ENCODE measurements at regions not wholly inside any gene's neighbourhood (a gene's known extent, or its start where the extent isn't known, plus 50 kb on each side); places are given as distances from the start of the nearest gene placed in this dataset.

- ChIA-PET CTCF (no interaction called here), POLR2A (ENCODE audit: unreplicated experiment) (no interaction called here)
- H4K8ac ChIP-seq (ENCODE audit: low read depth in 2 of 2, low read length in 2 of 2), result no peak overlapping the region
- H3K36me3 ChIP-seq (ENCODE audit: control insufficient read depth, insufficient read depth, low read length), result peaks cover 3% of the 10 kb centered on the region; the same call in 1 of the 2 replicates
- H3K27me3 ChIP-seq (ENCODE audit: control insufficient read depth, insufficient read depth, low read length), result no peaks in the 10 kb centered on the region
- no peak overlapping the region for H4K5ac ChIP-seq (ENCODE audit: low read depth, low read length)
- ATAC-seq (ENCODE audit: low read depth) (no peak), DNase-seq (peak; percentile 8)
- no peak overlapping the region for H2BK120ac ChIP-seq (ENCODE audit: low read depth, low read length)
- no peak overlapping the region for H3K4me2 ChIP-seq (ENCODE audit: low read depth, low read length)
- H3K23ac ChIP-seq (ENCODE audit: low read depth, low read length), result no peak overlapping the region
- no peak overlapping the region for H3K4me3 ChIP-seq (ENCODE audit: insufficient read depth, low read depth, low read length)
- no peak overlapping the region for H2BK5ac ChIP-seq (ENCODE audit: low read depth, low read length, poor library complexity, severe bottlenecking)
- no peak overlapping the region for H3K27ac ChIP-seq (ENCODE audit: insufficient read depth, low read length)
- H3K79me1 ChIP-seq (ENCODE audit: low read depth in 1 of 2, low read length in 2 of 2), result peaks cover 14 to 65% of the 10 kb centered on the region in 2 experiments
- H4K20me1 ChIP-seq (ENCODE audit: insufficient read depth, low read length), result peaks cover 46% of the 10 kb centered on the region
- H3K9me1 ChIP-seq (ENCODE audit: insufficient read depth, low read length), result peaks cover 9% of the 10 kb centered on the region
- intact Hi-C loops (cut with micrococcal nuclease), result no loop called here
- H2AFZ ChIP-seq (replicated peaks; ENCODE audit: low read length, poor library complexity), result no peak overlapping the region
- in situ Hi-C loops (cut with MboI; ENCODE audit: low sequenced_read_pairs), result no loop called here
- H2BK15ac ChIP-seq (ENCODE audit: low read depth, low read length), result no peak overlapping the region
- H4K91ac ChIP-seq (ENCODE audit: insufficient read depth, low read depth, low read length), result no peak overlapping the region
- H2AK9ac ChIP-seq (replicated peaks; ENCODE audit: low read depth, low read length, poor library complexity), result no peak overlapping the region
- H3K14ac ChIP-seq (replicated peaks; ENCODE audit: low read depth, low read length), result no peak overlapping the region
- dilution Hi-C loops (cut with HindIII; ENCODE audit: low sequenced_read_pairs, unreplicated experiment), result no loop called here
- H3K9me3 ChIP-seq (ENCODE audit: control insufficient read depth, insufficient read depth, low read length), result peaks cover 5% of the 10 kb centered on the region
- H3K4ac ChIP-seq (ENCODE audit: low read depth, low read length), result no peak overlapping the region
- peaks cover 8% of the 10 kb centered on the region; the same call in 1 of the 2 replicates for H3K4me1 ChIP-seq (ENCODE audit: control insufficient read depth, insufficient read depth, low read length)
- H3K56ac ChIP-seq (ENCODE audit: extremely low read depth, insufficient read depth, low read length), result no peak overlapping the region
- H3K18ac ChIP-seq (ENCODE audit: low read depth, low read length), result no peak overlapping the region
- no CpG with 5 or more reads among the region's 5 CpGs for WGBS, 2 experiments (ENCODE audit: extremely low coverage in 2 of 2, insufficient read length in 1 of 2)
- no peak overlapping the region for H3K9ac ChIP-seq (ENCODE audit: low read depth, low read length)
- no TSS peak for BruUV-seq (replicated peaks)
- no peak overlapping the region for H2BK20ac ChIP-seq (ENCODE audit: low read depth, low read length)
- TF ChIP-seq USF2 (IDR thresholded peaks at IDR 0.05; ENCODE audit: low read depth, low read length), result no peak
- TF ChIP-seq MAZ (IDR thresholded peaks at IDR 0.05; ENCODE audit: borderline replicate concordance, low read depth, low read length), result no peak
- no peak for TF ChIP-seq CHD1 (IDR thresholded peaks at IDR 0.05; ENCODE audit: low read depth, low read length)
- TF ChIP-seq SMC3 (IDR thresholded peaks at IDR 0.05; ENCODE audit: low read depth, low read length), result no peak
- no peak overlapping the region for H2AK5ac ChIP-seq (ENCODE audit: low read depth, low read length)
Measured at GRCh38 chrX:10050481-10050880, 83.3 kb downstream of the CLDN34 start.

Data from IMR-90 (cell line).